ENCODE measurements at regions not wholly inside any gene's neighbourhood (a gene's known extent, or its start where the extent isn't known, plus 50 kb on each side); places are given as distances from the start of the nearest gene placed in this dataset.
"Not testable (repeated sequence)": the region's sequence is repeated elsewhere in the genome, so short reads cannot be mapped to it uniquely, and the experiment has no call there.

GRCh38 chr1:29802181-29803068 lies 566.1 kb downstream of the PTPRU start:
- DNase-seq (ENCODE audit: low read depth, low spot score) = no peak

GRCh38 chr1:29801561-29801973 lies 565.2 kb downstream of the PTPRU start:
- no peak for DNase-seq (ENCODE audit: low read depth, low spot score)

GRCh38 chr1:29801003-29801402 lies 564.7 kb downstream of the PTPRU start:
- no peak for DNase-seq (ENCODE audit: low read depth, low spot score)

GRCh38 chr1:29800522-29800956 lies 564.2 kb downstream of the PTPRU start:
- DNase-seq (ENCODE audit: low read depth, low spot score) = no peak

GRCh38 chr1:29800120-29800519 lies 563.8 kb downstream of the PTPRU start:
- no peak for DNase-seq (ENCODE audit: low read depth, low spot score)

- no peak for DNase-seq (ENCODE audit: low read depth, low spot score)
Observed at GRCh38 chr1:29798699-29799566, 562.6 kb downstream of the PTPRU start.

- DNase-seq (ENCODE audit: low read depth, low spot score) = not testable (repeated sequence)
Observed at GRCh38 chr1:29797125-29797524, 560.8 kb downstream of the PTPRU start.

- DNase-seq (ENCODE audit: low read depth, low spot score) = not testable (repeated sequence)
Observed at GRCh38 chr1:29795965-29796364, 559.6 kb downstream of the PTPRU start.

GRCh38 chr1:29793653-29794348 lies 557.5 kb downstream of the PTPRU start:
- DNase-seq (ENCODE audit: low read depth, low spot score) = no peak

GRCh38 chr1:29793101-29793546 lies 556.8 kb downstream of the PTPRU start:
- DNase-seq (ENCODE audit: low read depth, low spot score) = peak; percentile 90

- no peak for DNase-seq (ENCODE audit: low read depth, low spot score)
Observed at GRCh38 chr1:29789910-29790247, 553.6 kb downstream of the PTPRU start.

GRCh38 chr1:29789221-29789909 lies 553.0 kb downstream of the PTPRU start:
- DNase-seq (ENCODE audit: low read depth, low spot score) = no peak

GRCh38 chr1:29786791-29787732 lies 550.7 kb downstream of the PTPRU start:
- DNase-seq (ENCODE audit: low read depth, low spot score) = no peak

GRCh38 chr1:29786195-29786594 lies 549.9 kb downstream of the PTPRU start:
- DNase-seq (ENCODE audit: low read depth, low spot score) = no peak

GRCh38 chr1:29785554-29785953 lies 549.2 kb downstream of the PTPRU start:
- DNase-seq (ENCODE audit: low read depth, low spot score) = no peak

GRCh38 chr1:29785137-29785527 lies 548.8 kb downstream of the PTPRU start:
- no peak for DNase-seq (ENCODE audit: low read depth, low spot score)

- DNase-seq (ENCODE audit: low read depth, low spot score) = no peak
Observed at GRCh38 chr1:29784276-29785136, 548.2 kb downstream of the PTPRU start.

GRCh38 chr1:29783508-29784275 lies 547.4 kb downstream of the PTPRU start:
- DNase-seq (ENCODE audit: low read depth, low spot score) = no peak

Measured in astrocyte of the hippocampus (primary cell).